Peyer's patch (tissue), 4 donors: ENCODE measurements at regions not wholly inside any gene's neighbourhood (a gene's known extent, or its start where the extent isn't known, plus 50 kb on each side); places are given as distances from the start of the nearest gene placed in this dataset.

Experiments used
- POLR2A ChIP-seq, 2 donors: fragments of 450-650 bp; IDR thresholded peaks; one replicate each; pipeline ENCODE4 v1.5.1; 2017; ENCODE audit warnings: antibody characterized with exemption in 2 of 2, mild to moderate bottlenecking in 2 of 2, moderate library complexity in 2 of 2
- TF ChIP-seq, protein P1 (sequence below), 6 experiments: fragments of 450-650 bp in 4 of 6; fragments of 200-600 bp in 2 of 6; sonication (generic) in 1 of 6; IDR thresholded peaks; one replicate each; pipeline ENCODE4 v1.5.1; 2017 to 2019; ENCODE audit warnings: antibody characterized with exemption in 6 of 6, mild to moderate bottlenecking in 3 of 6, moderate library complexity in 1 of 6

DNA sequence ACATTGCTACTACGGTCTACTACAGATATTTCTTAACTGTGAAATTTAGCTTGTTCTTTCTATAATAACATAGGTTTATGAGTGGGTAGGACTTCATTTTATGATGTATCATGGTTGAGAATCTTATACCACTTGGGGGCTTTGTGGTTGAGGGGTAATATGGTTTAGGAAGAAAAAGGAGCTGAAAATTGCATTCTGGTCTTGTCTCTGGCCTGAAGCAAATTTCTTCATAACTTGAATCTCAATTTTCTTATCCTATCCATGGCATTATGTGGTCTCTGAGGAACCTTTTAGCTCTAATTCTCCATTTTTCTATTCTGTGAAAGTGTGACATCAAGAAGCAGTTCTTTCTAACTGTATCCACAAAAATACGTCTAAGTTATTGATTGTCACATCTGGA lies 341.0 kb downstream of the SOX2 start:
- TF ChIP-seq, protein P1, sequence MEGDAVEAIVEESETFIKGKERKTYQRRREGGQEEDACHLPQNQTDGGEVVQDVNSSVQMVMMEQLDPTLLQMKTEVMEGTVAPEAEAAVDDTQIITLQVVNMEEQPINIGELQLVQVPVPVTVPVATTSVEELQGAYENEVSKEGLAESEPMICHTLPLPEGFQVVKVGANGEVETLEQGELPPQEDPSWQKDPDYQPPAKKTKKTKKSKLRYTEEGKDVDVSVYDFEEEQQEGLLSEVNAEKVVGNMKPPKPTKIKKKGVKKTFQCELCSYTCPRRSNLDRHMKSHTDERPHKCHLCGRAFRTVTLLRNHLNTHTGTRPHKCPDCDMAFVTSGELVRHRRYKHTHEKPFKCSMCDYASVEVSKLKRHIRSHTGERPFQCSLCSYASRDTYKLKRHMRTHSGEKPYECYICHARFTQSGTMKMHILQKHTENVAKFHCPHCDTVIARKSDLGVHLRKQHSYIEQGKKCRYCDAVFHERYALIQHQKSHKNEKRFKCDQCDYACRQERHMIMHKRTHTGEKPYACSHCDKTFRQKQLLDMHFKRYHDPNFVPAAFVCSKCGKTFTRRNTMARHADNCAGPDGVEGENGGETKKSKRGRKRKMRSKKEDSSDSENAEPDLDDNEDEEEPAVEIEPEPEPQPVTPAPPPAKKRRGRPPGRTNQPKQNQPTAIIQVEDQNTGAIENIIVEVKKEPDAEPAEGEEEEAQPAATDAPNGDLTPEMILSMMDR (IDR thresholded peaks at IDR 0.05), result no peak
- TF ChIP-seq POLR2A (IDR thresholded peaks at IDR 0.05), result no peak
